Nephron progenitor cell (in vitro differentiated cells): ENCODE measurements at regions not wholly inside any gene's neighbourhood (a gene's known extent, or its start where the extent isn't known, plus 50 kb on each side); places are given as distances from the start of the nearest gene placed in this dataset.

ENCODE experiments used
- DNase-seq: peaks from one replicate; pipeline ENCODE4 v3.0.0; 2021
- H3K27ac Mint-ChIP-seq: 2 replicates; pipeline ENCODE4 v1.8.0; 2021; ENCODE audit warnings: mild to moderate bottlenecking, moderate library complexity, mixed read lengths
- H3K27me3 Mint-ChIP-seq: 2 replicates; pipeline ENCODE4 v1.8.0; 2021; ENCODE audit warnings: mild to moderate bottlenecking, low read depth, mixed read lengths; ENCODE audit not compliant: poor library complexity
- H3K36me3 Mint-ChIP-seq: 2 replicates; pipeline ENCODE4 v1.8.0; 2021; ENCODE audit warnings: low read depth, mixed read lengths
- H3K4me1 Mint-ChIP-seq: 2 replicates; pipeline ENCODE4 v1.8.0; 2021; ENCODE audit warnings: mixed read lengths
- H3K4me3 Mint-ChIP-seq: 2 replicates; pipeline ENCODE4 v1.8.0; 2021; ENCODE audit warnings: mild to moderate bottlenecking, moderate library complexity, mixed read lengths
- H3K9me3 Mint-ChIP-seq: 2 replicates; pipeline ENCODE4 v1.8.0; 2021; ENCODE audit warnings: mild to moderate bottlenecking, moderate library complexity, mixed read lengths
- CTCF ChIP-seq: fragments of 200-600 bp; sonication (generic); IDR thresholded peaks from 2 replicates; pipeline ENCODE4 v1.5.0; 2021; ENCODE audit warnings: antibody characterized with exemption

DNA sequence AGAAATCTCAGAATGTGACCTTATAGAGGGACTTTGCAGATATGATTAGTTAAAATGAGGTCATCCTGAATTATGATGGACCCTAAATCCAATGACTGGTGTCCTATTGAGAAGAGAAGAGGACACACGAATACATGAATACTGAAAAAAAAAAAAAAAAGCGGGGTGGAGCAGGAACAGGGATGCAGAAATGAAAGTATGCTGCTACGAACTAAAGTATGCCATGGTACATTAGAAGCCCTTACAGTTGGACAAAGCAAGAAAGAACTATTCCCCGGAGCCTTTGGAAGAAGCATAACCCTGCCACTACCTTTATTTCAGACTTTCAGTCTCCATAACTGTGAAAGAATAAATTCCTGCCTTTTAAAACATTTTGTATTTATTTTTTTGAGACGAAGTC, 557.9 kb upstream of the NCAM2 start:
- no peak for TF ChIP-seq CTCF
- Mint-ChIP-seq H3K27me3 (peaks cover 3% of the 10 kb centered on the region), H3K27ac (no peak overlapping the region), H3K36me3 (no peaks in the 10 kb centered on the region), H3K9me3 (no peaks in the 10 kb centered on the region), H3K4me3 (no peak overlapping the region), H3K4me1 (no peaks in the 10 kb centered on the region)
- DNase-seq: no peak

DNA sequence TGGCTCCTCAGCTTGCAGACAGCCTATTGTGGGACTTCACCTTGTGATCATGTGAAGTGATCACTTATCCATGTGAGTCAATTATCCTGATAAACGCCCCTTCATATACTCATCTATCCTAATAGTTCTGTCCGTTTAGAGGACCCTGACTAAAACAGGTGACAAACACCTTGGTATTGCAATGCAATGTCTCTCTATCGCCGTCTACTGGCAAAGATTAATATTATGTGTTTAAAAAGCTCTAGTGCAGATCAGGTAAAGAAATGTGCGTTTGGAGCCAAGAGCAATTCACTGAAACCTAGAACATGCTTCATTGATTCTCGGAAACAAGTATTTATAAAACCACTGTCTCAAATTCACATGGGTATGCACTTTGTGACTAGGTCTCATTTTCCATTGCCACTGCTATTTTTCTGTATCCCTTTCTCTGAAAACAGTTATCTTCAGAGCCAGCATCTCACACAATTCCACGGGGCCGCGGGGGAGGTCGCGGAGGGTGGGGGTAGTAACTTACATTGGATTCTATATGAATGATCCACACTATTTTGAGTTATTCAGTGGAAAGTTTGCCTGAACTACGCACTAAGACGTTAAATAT, 554.6 kb upstream of the NCAM2 start:
- TF ChIP-seq CTCF: peak; percentile 92
- no peak overlapping the region for H3K4me3 Mint-ChIP-seq

GRCh38 chr21:20445971-20446370, 552.2 kb upstream of the NCAM2 start:
- no peak for DNase-seq
- Mint-ChIP-seq H3K9me3 (no peaks in the 10 kb centered on the region), H3K27me3 (peaks cover 3% of the 10 kb centered on the region), H3K27ac (no peak overlapping the region), H3K4me1 (no peaks in the 10 kb centered on the region), H3K36me3 (no peaks in the 10 kb centered on the region), H3K4me3 (no peak overlapping the region)
- no peak for TF ChIP-seq CTCF

More for the DNA sequence above, 554.6 kb upstream of the NCAM2 start:
- no peaks in the 10 kb centered on the region for H3K36me3 Mint-ChIP-seq
- no peaks in the 10 kb centered on the region for H3K4me1 Mint-ChIP-seq
- no peaks in the 10 kb centered on the region for H3K9me3 Mint-ChIP-seq
- DNase-seq: peak; percentile 10
- H3K27me3 Mint-ChIP-seq: peaks cover 3% of the 10 kb centered on the region
- no peak overlapping the region for H3K27ac Mint-ChIP-seq

- H3K27me3 Mint-ChIP-seq: no peaks in the 10 kb centered on the region
- no peak overlapping the region for H3K27ac Mint-ChIP-seq
- no peak for DNase-seq
- no peaks in the 10 kb centered on the region for H3K9me3 Mint-ChIP-seq
- no peaks in the 10 kb centered on the region for H3K4me1 Mint-ChIP-seq
- H3K4me3 Mint-ChIP-seq: no peak overlapping the region
- TF ChIP-seq CTCF: no peak
- no peaks in the 10 kb centered on the region for H3K36me3 Mint-ChIP-seq
Observed at GRCh38 chr21:20451046-20451445, 547.2 kb upstream of the NCAM2 start.

DNA sequence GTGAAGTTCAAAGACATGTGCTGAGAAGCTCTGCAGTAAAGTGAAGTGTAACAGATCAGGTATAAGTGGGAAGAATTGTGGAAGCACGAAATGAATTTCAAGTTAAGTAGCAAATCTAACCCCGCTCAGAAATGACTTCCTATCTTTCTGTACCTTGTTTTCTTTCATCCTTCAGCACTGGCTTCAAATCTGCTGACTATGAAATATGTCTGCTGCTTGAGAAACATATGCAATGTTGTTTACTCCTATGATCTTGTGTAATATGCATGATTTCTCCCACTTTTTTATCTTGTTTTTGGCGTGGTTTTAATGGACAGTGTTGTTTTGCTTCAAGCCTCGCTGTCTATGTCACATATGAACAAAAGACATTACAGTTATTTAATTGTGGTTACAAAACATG, 545.3 kb upstream of the NCAM2 start:
- H3K27ac Mint-ChIP-seq: no peak overlapping the region
- no peaks in the 10 kb centered on the region for H3K27me3 Mint-ChIP-seq
- H3K4me3 Mint-ChIP-seq: no peak overlapping the region
- DNase-seq: no peak
- H3K36me3 Mint-ChIP-seq: no peaks in the 10 kb centered on the region
- no peaks in the 10 kb centered on the region for H3K4me1 Mint-ChIP-seq
- TF ChIP-seq CTCF: no peak
- no peaks in the 10 kb centered on the region for H3K9me3 Mint-ChIP-seq

- H3K27ac Mint-ChIP-seq: no peak overlapping the region
- H3K27me3 Mint-ChIP-seq: peaks cover 3% of the 10 kb centered on the region
- H3K9me3 Mint-ChIP-seq: peaks cover 4% of the 10 kb centered on the region
- H3K4me3 Mint-ChIP-seq: no peak overlapping the region
- no peaks in the 10 kb centered on the region for H3K4me1 Mint-ChIP-seq
- no peak for TF ChIP-seq CTCF
- no peak for DNase-seq
- no peaks in the 10 kb centered on the region for H3K36me3 Mint-ChIP-seq
Observed at GRCh38 chr21:20459838-20460237, 538.4 kb upstream of the NCAM2 start.
